ENCODE measurements at regions not wholly inside any gene's neighbourhood (a gene's known extent, or its start where the extent isn't known, plus 50 kb on each side); places are given as distances from the start of the nearest gene placed in this dataset.

- no peak for DNase-seq
Measured at GRCh38 chrX:36436361-36436760, 516.8 kb downstream of the CFAP47 start.

- DNase-seq: no peak
Measured at GRCh38 chrX:36443007-36443406, 523.5 kb downstream of the CFAP47 start.

GRCh38 chrX:36445566-36445965 is 526.0 kb downstream of the CFAP47 start:
- no peak for DNase-seq

GRCh38 chrX:36462142-36462541 is 542.6 kb downstream of the CFAP47 start:
- no peak for DNase-seq

GRCh38 chrX:36480441-36480990 is 527.6 kb upstream of the FAM47C start:
- no peak for DNase-seq

- DNase-seq: no peak
Measured at GRCh38 chrX:36501169-36501702, 506.9 kb upstream of the FAM47C start.

GRCh38 chrX:36504625-36505024 is 503.5 kb upstream of the FAM47C start:
- no peak for DNase-seq

GRCh38 chrX:36508042-36508441 is 500.1 kb upstream of the FAM47C start:
- DNase-seq: no peak

- DNase-seq: no peak
Measured at GRCh38 chrX:36510736-36511135, 497.4 kb upstream of the FAM47C start.

GRCh38 chrX:36528661-36529060 is 479.5 kb upstream of the FAM47C start:
- no peak for DNase-seq

GRCh38 chrX:36534900-36535299 is 473.3 kb upstream of the FAM47C start:
- DNase-seq: no peak

GRCh38 chrX:36543499-36543898 is 464.7 kb upstream of the FAM47C start:
- no peak for DNase-seq

GRCh38 chrX:36562986-36563385 is 445.2 kb upstream of the FAM47C start:
- DNase-seq: no peak

GRCh38 chrX:36568946-36569345 is 439.2 kb upstream of the FAM47C start:
- no peak for DNase-seq

GRCh38 chrX:36573720-36574119 is 434.4 kb upstream of the FAM47C start:
- DNase-seq: no peak

- no peak for DNase-seq
Measured at GRCh38 chrX:36575670-36576069, 432.5 kb upstream of the FAM47C start.

- DNase-seq: no peak
Measured at GRCh38 chrX:36577006-36577405, 431.2 kb upstream of the FAM47C start.

GRCh38 chrX:36581030-36581429 is 427.1 kb upstream of the FAM47C start:
- no peak for DNase-seq

- DNase-seq: no peak
Measured at GRCh38 chrX:36583674-36584073, 424.5 kb upstream of the FAM47C start.

- no peak for DNase-seq
Measured at GRCh38 chrX:36609616-36610585, 398.3 kb upstream of the FAM47C start.

- DNase-seq: no peak
Measured at GRCh38 chrX:36626898-36627297, 381.3 kb upstream of the FAM47C start.

GRCh38 chrX:36640232-36640631 is 367.9 kb upstream of the FAM47C start:
- no peak for DNase-seq

GRCh38 chrX:36642052-36642451 is 366.1 kb upstream of the FAM47C start:
- no peak for DNase-seq

- DNase-seq: no peak
Measured at GRCh38 chrX:36650622-36651021, 357.5 kb upstream of the FAM47C start.

Data from DMS 273 treated with DMSO at 0.1 percent for 48 hours (cell line).